ENCODE measurements at regions not wholly inside any gene's neighbourhood (a gene's known extent, or its start where the extent isn't known, plus 50 kb on each side); places are given as distances from the start of the nearest gene placed in this dataset.

DNA sequence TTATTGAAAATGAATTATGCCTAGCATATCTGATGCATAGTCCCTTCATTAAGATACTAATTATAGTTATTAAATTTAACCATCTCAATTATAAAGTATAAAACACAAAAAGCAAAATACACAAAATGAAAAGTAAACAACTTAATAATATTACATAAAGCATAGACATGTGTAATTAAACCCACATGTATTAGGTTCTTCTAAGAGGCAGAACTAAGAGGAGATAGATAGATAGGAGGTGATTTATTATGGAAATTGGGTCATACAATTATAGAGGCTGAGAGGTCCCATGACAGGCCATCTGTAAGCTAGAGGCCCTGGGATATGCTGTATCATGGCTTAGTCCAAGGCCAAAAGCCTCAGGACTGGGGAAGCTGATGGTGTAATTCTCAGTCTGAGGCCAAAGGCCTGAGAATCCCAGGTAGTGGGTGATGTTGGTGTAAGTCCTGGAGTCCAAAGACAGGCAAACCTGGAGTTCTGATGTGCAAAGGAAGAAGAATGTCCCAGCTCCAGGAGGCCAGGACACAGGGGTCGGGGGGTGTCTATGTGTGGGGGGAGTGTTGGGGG is 953.3 kb downstream of the TRHDE start:
- intact Hi-C loops (cut with micrococcal nuclease): no loop called here
- Mint-ChIP-seq H3K27me3 (ENCODE audit: low read depth in 3 of 3) (no peaks in the 10 kb centered on the region), H3K4me1 (no peaks in the 10 kb centered on the region), H3K9me3 (peaks cover 0 to 4% (median 0%) of the 10 kb centered on the region in 7 donors), H3K4me3 (no peak overlapping the region), H3K36me3 (no peaks in the 10 kb centered on the region), H3K27ac (no peak overlapping the region)
- TF ChIP-seq, protein P1, sequence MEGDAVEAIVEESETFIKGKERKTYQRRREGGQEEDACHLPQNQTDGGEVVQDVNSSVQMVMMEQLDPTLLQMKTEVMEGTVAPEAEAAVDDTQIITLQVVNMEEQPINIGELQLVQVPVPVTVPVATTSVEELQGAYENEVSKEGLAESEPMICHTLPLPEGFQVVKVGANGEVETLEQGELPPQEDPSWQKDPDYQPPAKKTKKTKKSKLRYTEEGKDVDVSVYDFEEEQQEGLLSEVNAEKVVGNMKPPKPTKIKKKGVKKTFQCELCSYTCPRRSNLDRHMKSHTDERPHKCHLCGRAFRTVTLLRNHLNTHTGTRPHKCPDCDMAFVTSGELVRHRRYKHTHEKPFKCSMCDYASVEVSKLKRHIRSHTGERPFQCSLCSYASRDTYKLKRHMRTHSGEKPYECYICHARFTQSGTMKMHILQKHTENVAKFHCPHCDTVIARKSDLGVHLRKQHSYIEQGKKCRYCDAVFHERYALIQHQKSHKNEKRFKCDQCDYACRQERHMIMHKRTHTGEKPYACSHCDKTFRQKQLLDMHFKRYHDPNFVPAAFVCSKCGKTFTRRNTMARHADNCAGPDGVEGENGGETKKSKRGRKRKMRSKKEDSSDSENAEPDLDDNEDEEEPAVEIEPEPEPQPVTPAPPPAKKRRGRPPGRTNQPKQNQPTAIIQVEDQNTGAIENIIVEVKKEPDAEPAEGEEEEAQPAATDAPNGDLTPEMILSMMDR (IDR thresholded peaks at IDR 0.05): no peak
- no CpG with 5 or more reads among the region's 1 CpG for WGBS (ENCODE audit: insufficient coverage)
- H2AFZ ChIP-seq (ENCODE audit: insufficient read depth, low read depth, low read length, poor library complexity, severe bottlenecking): no peak overlapping the region
- no peak for DNase-seq
- H3K27ac ChIP-seq (ENCODE audit: low read depth in 1 of 2, low read length in 2 of 2): no peak overlapping the region
- no peaks in the 10 kb centered on the region for H4K20me1 ChIP-seq (ENCODE audit: insufficient read depth, low read length)
- no peak overlapping the region for H3K4me2 ChIP-seq (replicated peaks; ENCODE audit: extremely low read depth, low read length, poor library complexity, severe bottlenecking)
- no peaks in the 10 kb centered on the region for H3K27me3 ChIP-seq (ENCODE audit: control insufficient read depth in 2 of 2, insufficient read depth in 2 of 2, low read length in 2 of 2)
- no peak overlapping the region for H3K9ac ChIP-seq (ENCODE audit: insufficient read depth, low read length, poor library complexity, severe bottlenecking)
- H3K36me3 ChIP-seq (replicated peaks in 1 of 2; ENCODE audit: control insufficient read depth in 1 of 2, insufficient read depth in 2 of 2, low read length in 2 of 2): no peaks in the 10 kb centered on the region
- H3K4me3 ChIP-seq (replicated peaks in 1 of 3; ENCODE audit: low read depth in 2 of 3, low read length in 3 of 3): no peak overlapping the region
- H3K9me3 ChIP-seq (replicated peaks in 1 of 2; ENCODE audit: control insufficient read depth in 1 of 2, insufficient read depth in 1 of 2, low read length in 2 of 2): no peaks in the 10 kb centered on the region
- no peaks in the 10 kb centered on the region for H3K4me1 ChIP-seq (ENCODE audit: control insufficient read depth in 1 of 2, insufficient read depth in 2 of 2, low read length in 2 of 2)
- no peaks in the 10 kb centered on the region for H3K79me2 ChIP-seq (ENCODE audit: insufficient read depth, low read length)

DNA sequence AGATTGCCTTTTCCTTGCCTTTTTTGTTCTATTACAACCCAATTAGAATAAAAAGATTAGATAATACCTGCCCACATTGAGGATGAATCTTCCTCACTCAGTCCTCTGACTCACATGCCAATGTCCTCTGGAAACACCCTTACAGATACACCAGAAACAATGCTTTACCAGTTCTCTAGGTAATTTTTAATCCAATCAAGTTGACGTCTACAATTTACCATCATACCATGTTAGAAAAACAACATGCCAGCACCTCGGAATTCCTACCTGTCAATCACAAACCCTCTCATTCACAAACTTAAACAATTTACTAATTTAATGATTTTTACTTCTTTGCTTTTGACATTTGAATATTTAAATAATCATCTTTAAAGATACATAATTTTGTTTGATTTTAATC is 953.8 kb downstream of the TRHDE start:
- peaks cover 0 to 4% (median 0%) of the 10 kb centered on the region in 7 donors for H3K9me3 Mint-ChIP-seq
- Histone ChIP-seq H3K27ac (ENCODE audit: low read depth in 1 of 2, low read length in 2 of 2) (no peak overlapping the region), H3K4me1 (ENCODE audit: control insufficient read depth in 1 of 2, insufficient read depth in 2 of 2, low read length in 2 of 2) (no peaks in the 10 kb centered on the region), H3K79me2 (ENCODE audit: insufficient read depth, low read length) (no peaks in the 10 kb centered on the region), H3K4me3 (replicated peaks in 1 of 3; ENCODE audit: low read depth in 2 of 3, low read length in 3 of 3) (no peak overlapping the region), H3K36me3 (replicated peaks in 1 of 2; ENCODE audit: control insufficient read depth in 1 of 2, insufficient read depth in 2 of 2, low read length in 2 of 2) (no peaks in the 10 kb centered on the region), H3K9ac (ENCODE audit: insufficient read depth, low read length, poor library complexity, severe bottlenecking) (no peak overlapping the region), H4K20me1 (ENCODE audit: insufficient read depth, low read length) (no peaks in the 10 kb centered on the region), H3K4me2 (replicated peaks; ENCODE audit: extremely low read depth, low read length, poor library complexity, severe bottlenecking) (no peak overlapping the region), H3K27me3 (ENCODE audit: control insufficient read depth in 2 of 2, insufficient read depth in 2 of 2, low read length in 2 of 2) (no peaks in the 10 kb centered on the region), H3K9me3 (replicated peaks in 1 of 2; ENCODE audit: control insufficient read depth in 1 of 2, insufficient read depth in 1 of 2, low read length in 2 of 2) (no peaks in the 10 kb centered on the region), H2AFZ (ENCODE audit: insufficient read depth, low read depth, low read length, poor library complexity, severe bottlenecking) (no peak overlapping the region)
- TF ChIP-seq, protein P1 (IDR thresholded peaks at IDR 0.05): no peak
- intact Hi-C loops (cut with micrococcal nuclease): no loop called here
- no peaks in the 10 kb centered on the region for H3K27me3 Mint-ChIP-seq (ENCODE audit: low read depth in 3 of 3)
- DNase-seq: no peak
- H3K4me1 Mint-ChIP-seq: no peaks in the 10 kb centered on the region
- no peak overlapping the region for H3K27ac Mint-ChIP-seq
- H3K4me3 Mint-ChIP-seq: no peak overlapping the region
- no peaks in the 10 kb centered on the region for H3K36me3 Mint-ChIP-seq
- 80% methylated on average over 1 of the region's 2 CpGs for WGBS (ENCODE audit: insufficient coverage)

Data from CD14-positive monocyte (primary cell).